Lung (tissue), 11 donors: ENCODE measurements at regions not wholly inside any gene's neighbourhood (a gene's known extent, or its start where the extent isn't known, plus 50 kb on each side); places are given as distances from the start of the nearest gene placed in this dataset.

Source experiments
- ATAC-seq: fragments of 200-7000 bp; cut with Tn5 transposase; one replicate; pipeline ENCODE4 v1.9.1; 2020; ENCODE audit warnings: moderate number of reproducible peaks; ENCODE audit not compliant: insufficient read depth, low FRiP score
- DNase-seq, 3 donors: peaks; one replicate each; pipeline ENCODE4 v3.0.0-alpha.2; 2013 to 2017
- H3K27ac ChIP-seq, 2 donors: one replicate each; pipeline ENCODE4 v1.5.1; 2013; ENCODE audit warnings: mild to moderate bottlenecking in 2 of 2, moderate library complexity in 2 of 2, control low read depth in 1 of 2, inconsistent platforms in 1 of 2, low read depth in 1 of 2, low read length in 1 of 2
- H3K27me3 ChIP-seq, 3 donors: one replicate each; pipeline ENCODE4 v1.5.1; 2013; ENCODE audit warnings: low read length in 2 of 3; ENCODE audit not compliant: control insufficient read depth in 3 of 3, insufficient read depth in 3 of 3
- H3K36me3 ChIP-seq, 4 donors: one replicate each; pipeline ENCODE4 v1.5.1; 2013; ENCODE audit warnings: low read length in 4 of 4, mild to moderate bottlenecking in 1 of 4, moderate library complexity in 1 of 4; ENCODE audit not compliant: control insufficient read depth in 4 of 4, insufficient read depth in 4 of 4
- H3K4me1 ChIP-seq, 5 donors: one replicate each; pipeline ENCODE4 v1.5.1; 2013; ENCODE audit warnings: low read length in 5 of 5, mild to moderate bottlenecking in 2 of 5, moderate library complexity in 1 of 5; ENCODE audit not compliant: control insufficient read depth in 5 of 5, insufficient read depth in 5 of 5
- H3K4me3 ChIP-seq: one replicate; pipeline ENCODE4 v1.5.1; 2013; ENCODE audit warnings: mild to moderate bottlenecking, control low read depth, moderate library complexity
- H3K9ac ChIP-seq, 2 donors: one replicate each; pipeline ENCODE4 v1.5.1; 2013; ENCODE audit warnings: low read length in 2 of 2, control low read depth in 1 of 2; ENCODE audit not compliant: insufficient read depth in 1 of 2
- H3K9me3 ChIP-seq, 4 donors: one replicate each; pipeline ENCODE4 v1.5.1; 2013; ENCODE audit warnings: low read length in 3 of 4, mild to moderate bottlenecking in 1 of 4, moderate library complexity in 1 of 4; ENCODE audit not compliant: control insufficient read depth in 4 of 4, insufficient read depth in 3 of 4
- WGBS, 2 donors: extraction: QIAGEN DNeasy Blood & Tissue Kit; methylation state at CpG; one replicate each; pipeline ENCODE4 v1.1.7; 2013; 5-methylcytosine and 5-hydroxymethylcytosine counted together
- TF ChIP-seq, protein P1 (sequence below): IDR thresholded peaks from 2 replicates; pipeline ENCODE4 v1.5.1; 2012; ENCODE audit warnings: mild to moderate bottlenecking; ENCODE audit errors: control extremely low read depth, extremely low read depth
- donor health status: control.
- donor health status: control.
- donor health status: Bipolar disorder and iron deficiency.
- donor health status: healthy.
- donor health status: DM: yes; HTN: yes; CAD: no.

DNA sequence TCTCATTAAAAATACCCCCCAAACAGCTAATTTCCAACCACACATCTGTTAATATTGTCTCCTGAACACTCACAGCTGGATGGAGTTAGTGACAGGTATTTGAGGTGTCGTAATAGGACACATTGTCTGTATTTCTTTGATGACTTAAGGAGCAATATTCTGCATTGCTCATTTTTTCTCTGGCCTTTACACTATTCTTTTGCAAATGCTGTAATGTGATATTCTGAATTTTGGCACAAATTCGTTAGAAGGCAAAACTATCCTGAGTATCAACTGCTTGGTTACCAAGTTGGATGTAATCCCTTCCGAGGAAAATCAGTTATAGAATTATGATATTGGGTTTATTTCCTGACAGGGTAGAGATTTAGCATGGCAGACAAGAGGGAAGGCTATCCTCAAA, 1030.2 kb downstream of the MCTP2 start:
- Histone ChIP-seq H3K27me3 (no peaks in the 10 kb centered on the region), H3K9me3 (no peaks in the 10 kb centered on the region), H3K4me3 (no peak overlapping the region), H3K9ac (no peak overlapping the region), H3K36me3 (no peaks in the 10 kb centered on the region), H3K4me1 (peaks cover 0 to 38% (median 8%) of the 10 kb centered on the region in 5 donors), H3K27ac (no peak overlapping the region)
- 80 to 89% methylated on average over 3 of the region's 3 CpGs for WGBS, 2 donors
- ATAC-seq (no peak), DNase-seq (no peak)
- TF ChIP-seq, protein P1, sequence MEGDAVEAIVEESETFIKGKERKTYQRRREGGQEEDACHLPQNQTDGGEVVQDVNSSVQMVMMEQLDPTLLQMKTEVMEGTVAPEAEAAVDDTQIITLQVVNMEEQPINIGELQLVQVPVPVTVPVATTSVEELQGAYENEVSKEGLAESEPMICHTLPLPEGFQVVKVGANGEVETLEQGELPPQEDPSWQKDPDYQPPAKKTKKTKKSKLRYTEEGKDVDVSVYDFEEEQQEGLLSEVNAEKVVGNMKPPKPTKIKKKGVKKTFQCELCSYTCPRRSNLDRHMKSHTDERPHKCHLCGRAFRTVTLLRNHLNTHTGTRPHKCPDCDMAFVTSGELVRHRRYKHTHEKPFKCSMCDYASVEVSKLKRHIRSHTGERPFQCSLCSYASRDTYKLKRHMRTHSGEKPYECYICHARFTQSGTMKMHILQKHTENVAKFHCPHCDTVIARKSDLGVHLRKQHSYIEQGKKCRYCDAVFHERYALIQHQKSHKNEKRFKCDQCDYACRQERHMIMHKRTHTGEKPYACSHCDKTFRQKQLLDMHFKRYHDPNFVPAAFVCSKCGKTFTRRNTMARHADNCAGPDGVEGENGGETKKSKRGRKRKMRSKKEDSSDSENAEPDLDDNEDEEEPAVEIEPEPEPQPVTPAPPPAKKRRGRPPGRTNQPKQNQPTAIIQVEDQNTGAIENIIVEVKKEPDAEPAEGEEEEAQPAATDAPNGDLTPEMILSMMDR, result no peak

DNA sequence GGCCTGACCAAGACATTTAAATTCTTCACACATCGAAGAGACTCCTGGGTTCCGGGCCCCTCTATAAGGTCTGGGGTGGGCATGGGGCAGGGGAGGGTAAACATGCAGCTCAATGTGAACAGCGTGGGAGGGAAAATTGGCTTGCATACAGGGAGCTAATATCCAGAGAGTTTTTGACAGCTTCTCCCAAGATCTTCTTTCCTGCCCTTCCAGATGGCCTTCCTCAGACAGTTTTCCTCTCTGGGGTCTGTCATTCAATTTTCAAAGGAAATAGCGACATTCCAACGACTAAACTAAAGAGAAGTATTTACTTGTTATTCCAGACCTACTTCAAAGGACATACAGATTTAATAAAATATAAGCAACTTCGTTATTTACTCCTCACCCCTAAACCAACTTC, 1030.6 kb downstream of the MCTP2 start:
- H3K27ac ChIP-seq, result no peak overlapping the region
- WGBS, 2 donors, result 65 to 68% methylated on average over 6 of the region's 6 CpGs
- H3K9ac ChIP-seq, result no peak overlapping the region
- TF ChIP-seq, protein P1, result no peak
- H3K4me1 ChIP-seq, result peaks cover 0 to 42% (median 8%) of the 10 kb centered on the region in 5 donors
- no peaks in the 10 kb centered on the region for H3K27me3 ChIP-seq
- ATAC-seq (no peak), DNase-seq (peak in 1 of 3 donors; percentile 56)
- H3K4me3 ChIP-seq, result no peak overlapping the region
- H3K9me3 ChIP-seq, result no peaks in the 10 kb centered on the region
- H3K36me3 ChIP-seq, result no peaks in the 10 kb centered on the region

DNA sequence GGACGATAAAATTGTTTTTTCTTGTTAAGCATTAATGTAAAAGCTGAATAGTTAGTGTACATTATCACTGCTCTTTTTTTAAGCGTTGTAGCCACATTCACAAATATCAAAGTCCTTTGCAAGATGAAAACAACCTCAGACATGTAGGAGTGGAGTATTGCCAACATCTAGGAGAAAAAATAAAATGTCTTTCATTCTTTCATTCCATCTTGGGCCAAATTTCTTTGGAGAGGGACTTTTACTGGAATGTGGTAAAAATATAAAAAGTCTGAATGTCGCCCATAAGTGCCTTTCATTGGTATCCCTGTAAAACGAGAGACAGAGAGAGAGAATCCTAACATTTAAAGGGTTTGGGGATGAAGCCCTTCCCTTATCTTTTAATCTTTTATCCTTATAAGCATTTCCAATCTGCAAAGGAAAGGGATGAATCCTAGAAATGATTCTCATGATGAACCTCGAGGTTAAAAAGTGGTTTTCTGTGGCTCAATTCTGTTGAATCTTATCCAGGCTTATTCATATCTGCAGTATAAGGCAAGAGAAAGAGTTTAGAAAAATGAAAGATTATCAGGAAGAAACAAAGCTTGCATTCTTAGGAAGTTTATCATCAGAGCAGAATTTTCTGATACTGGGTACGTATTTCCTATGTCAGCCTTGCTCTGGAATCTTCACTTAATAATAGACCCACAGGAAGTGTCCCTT, 1031.7 kb downstream of the MCTP2 start:
- no peaks in the 10 kb centered on the region for H3K9me3 ChIP-seq
- WGBS, 2 donors, result 57 to 59% methylated on average over 6 of the region's 6 CpGs
- H3K9ac ChIP-seq, result no peak overlapping the region
- no peaks in the 10 kb centered on the region for H3K36me3 ChIP-seq
- TF ChIP-seq, protein P1, result no peak
- H3K4me3 ChIP-seq, result no peak overlapping the region
- H3K27ac ChIP-seq, result peak overlapping the region in 1 of 2 donors; percentile 2
- H3K27me3 ChIP-seq, result no peaks in the 10 kb centered on the region
- DNase-seq (peak in 1 of 3 donors; percentile 48), ATAC-seq (no peak)
- H3K4me1 ChIP-seq, result peaks cover 0 to 42% (median 8%) of the 10 kb centered on the region in 5 donors
